ENCODE measurements at regions not wholly inside any gene's neighbourhood (a gene's known extent, or its start where the extent isn't known, plus 50 kb on each side); places are given as distances from the start of the nearest gene placed in this dataset.

DNA sequence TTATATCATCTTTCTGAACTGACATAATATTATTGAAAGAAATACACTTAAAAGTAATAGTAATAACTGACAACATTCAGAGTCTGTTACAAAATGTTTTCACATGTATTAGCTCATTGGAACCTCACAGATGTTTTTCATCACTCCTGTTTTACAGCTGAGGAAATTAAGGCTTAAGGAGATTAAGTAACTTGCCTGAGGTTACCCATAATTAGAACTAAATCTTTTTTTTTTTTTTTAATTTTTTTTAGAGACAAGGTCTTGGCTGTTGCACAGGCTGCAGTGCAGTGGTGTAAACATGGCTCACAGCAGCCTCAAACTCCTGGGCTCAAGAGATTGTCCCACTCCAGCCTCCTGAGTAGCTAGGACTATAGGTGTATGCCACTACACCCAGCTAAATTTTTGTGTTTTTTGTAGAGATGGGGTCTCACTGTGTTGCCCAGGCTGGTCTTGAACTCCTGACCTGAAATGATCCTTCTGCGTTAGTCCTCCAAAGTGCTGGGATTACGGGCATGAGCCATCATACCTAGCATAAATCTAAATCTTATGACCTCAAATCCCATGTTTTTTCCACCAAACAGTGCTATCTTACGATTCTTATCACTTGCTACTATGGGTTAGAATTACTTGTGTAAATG lies 64.7 kb upstream of the MACF1 start:
- H3K9me3 Mint-ChIP-seq = no peaks in the 10 kb centered on the region
- peaks cover 3% of the 10 kb centered on the region for H3K4me1 Mint-ChIP-seq (ENCODE audit: low read depth)
- H3K4me3 Mint-ChIP-seq = no peak overlapping the region
- no peak overlapping the region for H3K27ac Mint-ChIP-seq
- H3K27me3 Mint-ChIP-seq (ENCODE audit: low read depth) = no peaks in the 10 kb centered on the region
- H3K36me3 Mint-ChIP-seq (ENCODE audit: low read depth) = no peaks in the 10 kb centered on the region

GRCh38 chr1:39141925-39142324 lies 62.6 kb upstream of the MACF1 start:
- Mint-ChIP-seq H3K27ac (no peak overlapping the region), H3K27me3 (ENCODE audit: low read depth) (peaks cover 14% of the 10 kb centered on the region), H3K4me1 (ENCODE audit: low read depth) (peaks cover 3% of the 10 kb centered on the region), H3K4me3 (no peak overlapping the region), H3K9me3 (no peaks in the 10 kb centered on the region), H3K36me3 (ENCODE audit: low read depth) (no peaks in the 10 kb centered on the region)

DNA sequence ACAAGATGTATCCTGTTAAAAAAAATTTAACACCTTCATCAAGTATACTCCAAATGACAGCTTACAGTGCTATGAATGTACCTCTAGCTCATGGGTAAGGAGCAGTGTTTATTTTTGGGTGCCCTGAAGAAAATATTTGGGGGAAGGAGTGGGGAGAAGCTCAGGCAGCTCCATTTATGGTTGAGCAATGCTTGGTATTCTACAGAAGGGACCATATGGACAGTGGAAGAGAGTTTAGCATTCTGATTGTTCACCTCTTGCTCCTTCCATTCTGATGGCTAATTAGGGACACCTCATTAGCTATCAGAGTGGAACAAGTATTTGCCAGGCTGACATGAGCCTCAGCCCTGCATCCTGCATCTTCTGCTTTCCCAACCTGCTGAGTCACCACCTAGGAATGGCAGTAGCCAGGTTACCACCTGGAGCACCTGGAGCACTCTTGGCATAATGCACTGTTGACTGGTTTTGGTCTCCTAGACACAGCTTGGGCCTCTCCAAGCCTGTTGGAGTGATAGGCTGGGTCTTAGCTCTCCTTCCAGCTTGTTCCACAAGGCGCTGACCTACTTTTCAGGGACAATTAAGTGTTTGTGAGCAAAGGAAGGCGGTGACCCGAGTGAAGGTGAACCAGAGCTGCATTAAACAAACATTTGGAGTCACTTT lies 62.0 kb upstream of the MACF1 start:
- peaks cover 3% of the 10 kb centered on the region for H3K4me1 Mint-ChIP-seq (ENCODE audit: low read depth)
- H3K9me3 Mint-ChIP-seq = no peaks in the 10 kb centered on the region
- H3K36me3 Mint-ChIP-seq (ENCODE audit: low read depth) = no peaks in the 10 kb centered on the region
- no peak overlapping the region for H3K27ac Mint-ChIP-seq
- no peak overlapping the region for H3K4me3 Mint-ChIP-seq
- H3K27me3 Mint-ChIP-seq (ENCODE audit: low read depth) = peaks cover 20% of the 10 kb centered on the region

DNA sequence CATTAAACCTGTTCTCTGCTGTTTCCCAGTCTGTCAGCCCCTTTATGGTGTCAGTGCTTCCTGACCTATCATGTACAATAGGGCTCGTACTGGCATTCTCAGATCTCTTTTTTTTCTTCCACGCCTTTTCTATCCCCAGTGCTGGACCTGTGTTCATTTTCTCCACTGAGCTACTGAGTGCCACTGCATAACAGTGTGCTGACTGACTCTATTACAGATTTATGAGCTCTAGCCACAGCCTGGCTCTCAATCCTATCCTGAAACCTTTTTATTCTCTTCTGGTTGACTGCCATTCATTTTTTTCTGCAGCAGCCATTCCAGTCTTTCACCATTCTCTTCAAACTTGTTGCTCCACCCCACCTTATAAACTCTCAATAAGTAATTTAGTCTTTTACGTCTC lies 59.6 kb upstream of the MACF1 start:
- H3K27ac Mint-ChIP-seq = no peak overlapping the region
- peaks cover 35% of the 10 kb centered on the region for H3K27me3 Mint-ChIP-seq (ENCODE audit: low read depth)
- peaks cover 3% of the 10 kb centered on the region for H3K4me1 Mint-ChIP-seq (ENCODE audit: low read depth)
- no peaks in the 10 kb centered on the region for H3K9me3 Mint-ChIP-seq
- H3K4me3 Mint-ChIP-seq = no peak overlapping the region
- no peaks in the 10 kb centered on the region for H3K36me3 Mint-ChIP-seq (ENCODE audit: low read depth)

DNA sequence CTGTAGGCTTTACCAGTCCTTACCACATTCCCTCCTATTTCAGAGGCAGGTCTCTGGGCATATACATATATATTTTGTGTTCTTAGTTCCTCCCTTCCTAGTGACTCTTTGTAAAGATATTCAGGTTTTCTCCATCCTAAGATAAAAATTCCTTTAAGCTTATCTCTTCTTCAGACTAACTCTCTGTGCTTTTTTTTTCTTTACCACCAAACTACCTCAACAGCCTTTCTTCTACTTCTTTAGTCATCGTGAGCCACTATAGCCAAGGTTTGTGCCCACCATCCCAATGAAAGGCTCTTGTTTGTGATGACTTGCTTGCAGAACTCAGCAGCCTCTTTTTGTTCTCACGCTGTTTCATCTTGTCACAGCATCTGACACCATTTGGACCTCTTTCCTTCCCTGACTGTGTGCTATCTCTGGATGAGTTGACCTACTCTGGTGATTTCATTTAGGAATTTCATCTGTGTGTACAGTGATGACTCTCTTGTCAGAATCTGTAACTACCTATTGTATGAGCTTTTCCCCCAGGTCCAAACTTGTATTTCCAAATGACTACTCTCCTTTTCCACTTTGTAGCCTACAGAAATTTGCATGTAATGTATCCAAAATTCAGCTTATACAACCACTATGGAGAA lies 59.0 kb upstream of the MACF1 start:
- Mint-ChIP-seq H3K4me1 (ENCODE audit: low read depth) (peaks cover 3% of the 10 kb centered on the region), H3K27ac (no peak overlapping the region), H3K4me3 (no peak overlapping the region), H3K27me3 (ENCODE audit: low read depth) (peaks cover 35% of the 10 kb centered on the region), H3K36me3 (ENCODE audit: low read depth) (no peaks in the 10 kb centered on the region), H3K9me3 (no peaks in the 10 kb centered on the region)

DNA sequence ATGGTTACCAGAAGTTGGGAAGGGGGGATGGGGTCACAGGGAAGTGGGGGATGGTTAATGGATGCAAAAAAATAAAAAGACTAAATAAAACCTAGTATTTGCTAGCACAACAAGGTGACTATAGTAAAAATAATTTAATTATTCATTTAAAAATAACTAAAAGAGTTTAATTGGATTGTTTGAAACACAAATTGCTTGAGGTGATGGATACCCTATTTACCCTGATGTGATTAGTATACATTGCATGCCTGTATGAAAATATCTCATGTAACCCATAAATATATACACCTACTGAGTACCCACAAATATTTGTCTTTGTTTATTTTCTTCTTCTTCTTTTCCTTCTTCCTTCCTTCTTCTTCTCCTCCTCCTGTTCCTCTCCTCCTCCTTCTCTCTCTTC lies 57.8 kb upstream of the MACF1 start:
- Mint-ChIP-seq H3K27ac (no peak overlapping the region), H3K27me3 (ENCODE audit: low read depth) (peaks cover 47% of the 10 kb centered on the region), H3K4me3 (no peak overlapping the region), H3K36me3 (ENCODE audit: low read depth) (no peaks in the 10 kb centered on the region), H3K9me3 (no peaks in the 10 kb centered on the region), H3K4me1 (ENCODE audit: low read depth) (peaks cover 3% of the 10 kb centered on the region)

GRCh38 chr1:39147099-39148025 lies 57.1 kb upstream of the MACF1 start:
- Mint-ChIP-seq H3K27ac (no peak overlapping the region), H3K4me1 (ENCODE audit: low read depth) (peaks cover 3% of the 10 kb centered on the region), H3K36me3 (ENCODE audit: low read depth) (no peaks in the 10 kb centered on the region), H3K27me3 (ENCODE audit: low read depth) (peaks cover 48% of the 10 kb centered on the region), H3K9me3 (no peaks in the 10 kb centered on the region), H3K4me3 (no peak overlapping the region)

GRCh38 chr1:39148942-39149341 lies 55.6 kb upstream of the MACF1 start:
- Mint-ChIP-seq H3K36me3 (ENCODE audit: low read depth) (no peaks in the 10 kb centered on the region), H3K9me3 (no peaks in the 10 kb centered on the region), H3K4me1 (ENCODE audit: low read depth) (no peaks in the 10 kb centered on the region), H3K4me3 (no peak overlapping the region), H3K27ac (no peak overlapping the region), H3K27me3 (ENCODE audit: low read depth) (peaks cover 48% of the 10 kb centered on the region)

- Mint-ChIP-seq H3K27ac (no peak overlapping the region), H3K4me3 (no peak overlapping the region), H3K36me3 (ENCODE audit: low read depth) (no peaks in the 10 kb centered on the region), H3K27me3 (ENCODE audit: low read depth) (peaks cover 48% of the 10 kb centered on the region), H3K4me1 (ENCODE audit: low read depth) (no peaks in the 10 kb centered on the region), H3K9me3 (no peaks in the 10 kb centered on the region)
Measured at GRCh38 chr1:39149509-39149908, 55.0 kb upstream of the MACF1 start.

DNA sequence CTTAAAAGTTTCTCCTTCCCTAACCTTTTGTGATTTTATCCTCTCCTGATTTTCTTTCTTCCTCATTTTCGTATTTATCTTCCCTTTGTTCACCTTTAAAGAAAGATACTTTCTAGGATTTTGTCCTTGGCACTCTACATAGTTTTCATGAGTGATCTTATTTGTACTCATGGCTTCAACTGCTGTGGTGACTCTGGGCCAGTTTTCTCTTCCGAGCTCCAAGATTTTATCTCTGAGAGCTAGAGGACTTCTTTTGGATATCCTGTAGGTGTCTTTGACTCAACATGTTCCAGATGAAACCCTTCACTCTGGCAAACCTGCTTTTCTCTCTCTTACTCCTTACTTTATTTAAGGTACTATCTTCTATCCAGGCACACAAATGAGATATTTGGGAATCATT lies 53.7 kb upstream of the MACF1 start:
- no peaks in the 10 kb centered on the region for H3K9me3 Mint-ChIP-seq
- peaks cover 2% of the 10 kb centered on the region for H3K4me1 Mint-ChIP-seq (ENCODE audit: low read depth)
- H3K4me3 Mint-ChIP-seq = no peak overlapping the region
- no peak overlapping the region for H3K27ac Mint-ChIP-seq
- H3K36me3 Mint-ChIP-seq (ENCODE audit: low read depth) = no peaks in the 10 kb centered on the region
- peaks cover 43% of the 10 kb centered on the region for H3K27me3 Mint-ChIP-seq (ENCODE audit: low read depth)

- peaks cover 2% of the 10 kb centered on the region for H3K4me1 Mint-ChIP-seq (ENCODE audit: low read depth)
- peaks cover 38% of the 10 kb centered on the region for H3K27me3 Mint-ChIP-seq (ENCODE audit: low read depth)
- H3K36me3 Mint-ChIP-seq (ENCODE audit: low read depth) = no peaks in the 10 kb centered on the region
- H3K27ac Mint-ChIP-seq = no peak overlapping the region
- H3K4me3 Mint-ChIP-seq = no peak overlapping the region
- H3K9me3 Mint-ChIP-seq = no peaks in the 10 kb centered on the region
Measured at GRCh38 chr1:39151267-39151666, 53.2 kb upstream of the MACF1 start.

DNA sequence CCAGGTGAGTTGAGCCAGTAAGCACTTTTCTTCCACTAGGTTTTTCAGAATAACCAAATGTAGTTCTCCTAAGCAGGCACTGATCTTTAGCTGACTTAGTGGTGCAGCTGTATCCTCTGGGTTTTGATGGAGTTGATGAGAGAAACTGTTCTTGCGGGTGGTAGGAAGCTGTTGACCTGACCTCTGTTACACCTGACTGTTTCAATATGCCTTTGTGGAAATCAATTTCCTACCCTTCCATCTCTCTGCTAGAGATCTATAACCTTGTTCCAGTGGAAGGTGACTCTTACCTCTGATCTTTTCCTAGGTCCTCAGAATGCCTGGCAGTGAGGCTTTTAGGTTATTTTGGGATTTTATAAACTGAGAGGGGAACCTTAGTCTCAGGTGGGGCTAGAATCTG lies 51.6 kb upstream of the MACF1 start:
- Mint-ChIP-seq H3K36me3 (ENCODE audit: low read depth) (no peaks in the 10 kb centered on the region), H3K9me3 (no peaks in the 10 kb centered on the region), H3K27me3 (ENCODE audit: low read depth) (peaks cover 24% of the 10 kb centered on the region), H3K4me3 (no peak overlapping the region), H3K27ac (no peak overlapping the region), H3K4me1 (ENCODE audit: low read depth) (peaks cover 2% of the 10 kb centered on the region)

DNA sequence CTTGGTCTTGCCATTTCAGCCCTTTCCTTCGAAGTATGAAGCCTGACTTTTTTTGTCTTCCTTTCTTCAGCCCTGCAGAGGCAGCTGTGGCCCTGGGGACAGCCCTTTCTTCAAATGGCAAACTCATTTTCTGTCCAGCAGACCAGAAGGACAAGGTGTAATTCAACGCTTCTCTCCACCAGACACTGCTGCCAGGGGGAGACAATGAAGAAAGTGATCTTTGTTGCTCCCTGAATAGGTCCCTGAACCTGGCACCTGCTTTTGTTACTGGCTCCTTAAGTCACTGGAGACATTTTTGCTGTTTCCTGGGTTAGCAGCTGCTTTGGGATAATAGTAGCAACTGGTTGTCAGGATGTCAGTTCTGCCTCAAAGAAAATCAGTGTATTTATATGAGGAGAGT lies 50.8 kb upstream of the MACF1 start:
- H3K4me1 Mint-ChIP-seq (ENCODE audit: low read depth) = peaks cover 2% of the 10 kb centered on the region
- H3K9me3 Mint-ChIP-seq = no peaks in the 10 kb centered on the region
- H3K27ac Mint-ChIP-seq = no peak overlapping the region
- H3K4me3 Mint-ChIP-seq = no peak overlapping the region
- peaks cover 27% of the 10 kb centered on the region for H3K27me3 Mint-ChIP-seq (ENCODE audit: low read depth)
- H3K36me3 Mint-ChIP-seq (ENCODE audit: low read depth) = no peaks in the 10 kb centered on the region

DNA sequence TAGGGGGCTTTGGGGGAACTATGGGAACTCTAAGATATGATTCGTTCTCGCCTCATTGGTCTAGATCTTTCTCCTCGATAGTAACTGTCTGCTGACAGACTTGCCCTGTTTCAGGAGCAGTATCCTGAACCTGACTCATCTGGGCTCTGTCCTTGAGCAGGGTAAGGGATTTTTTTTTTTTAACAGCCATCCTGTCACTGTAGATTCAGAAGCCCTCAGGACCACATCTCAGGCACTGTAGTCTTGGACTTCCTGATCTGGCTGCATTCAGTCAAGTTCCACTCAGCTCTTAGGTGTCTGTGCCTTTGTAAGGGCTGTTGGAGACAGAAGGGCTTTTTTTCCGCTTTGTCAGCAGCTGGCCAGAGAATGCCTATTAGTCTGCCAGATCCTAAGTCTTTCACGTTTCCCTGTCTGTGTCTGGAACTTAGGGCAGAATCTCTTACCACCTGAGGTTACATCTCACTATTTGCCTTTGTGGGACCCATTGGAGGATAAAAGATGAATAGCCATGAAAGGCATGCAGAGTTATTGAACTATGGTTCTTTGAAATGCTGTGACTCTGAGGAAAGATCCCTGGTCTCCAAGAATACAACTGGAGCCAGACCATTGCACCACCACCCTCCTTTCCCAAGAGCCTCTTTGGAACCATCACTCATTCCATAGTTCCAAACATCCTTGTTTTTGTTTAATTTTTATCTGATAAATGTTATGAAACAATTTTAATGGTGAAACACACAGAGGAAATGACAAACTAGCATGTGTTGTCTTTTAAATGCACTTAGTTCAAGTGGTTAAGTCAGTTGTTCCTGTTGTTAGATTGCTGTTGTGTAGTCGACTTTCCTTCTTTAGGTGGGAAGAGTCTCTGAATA lies 49.7 kb upstream of the MACF1 start:
- Mint-ChIP-seq H3K4me3 (no peak overlapping the region), H3K36me3 (ENCODE audit: low read depth) (no peaks in the 10 kb centered on the region), H3K9me3 (no peaks in the 10 kb centered on the region), H3K4me1 (ENCODE audit: low read depth) (peaks cover 2% of the 10 kb centered on the region), H3K27me3 (ENCODE audit: low read depth) (peaks cover 27% of the 10 kb centered on the region), H3K27ac (no peak overlapping the region)

Data from T-helper 1 cell treated with Interleukin-12 subunit alpha and Interleukin-12 subunit beta and Interleukin-4 antibody, amounts not matched to agents 30 μg/mL and 1 μg/mL, for 36 hours (primary cell).